Epithelial cell of proximal tubule (primary cell): ENCODE measurements at regions not wholly inside any gene's neighbourhood (a gene's known extent, or its start where the extent isn't known, plus 50 kb on each side); places are given as distances from the start of the nearest gene placed in this dataset.

Experiments
- DNase-seq: peaks from one replicate; pipeline ENCODE4 v3.0.0-alpha.2; 2011; ENCODE audit warnings: low read depth
- H3K4me3 ChIP-seq: 2 replicates; pipeline ENCODE4 v1.5.1; 2011; ENCODE audit warnings: low read depth, mild to moderate bottlenecking, low read length
- CTCF ChIP-seq: conservative IDR thresholded peaks from 2 replicates; pipeline ENCODE4 v1.5.1; 2012; ENCODE audit warnings: low read depth, mild to moderate bottlenecking, low read length

- no peak overlapping the region for H3K4me3 ChIP-seq
- no peak for TF ChIP-seq CTCF
- no peak for DNase-seq
Observed at GRCh38 chr16:75908331-75909117, 182.2 kb upstream of the CPHXL start.

DNA sequence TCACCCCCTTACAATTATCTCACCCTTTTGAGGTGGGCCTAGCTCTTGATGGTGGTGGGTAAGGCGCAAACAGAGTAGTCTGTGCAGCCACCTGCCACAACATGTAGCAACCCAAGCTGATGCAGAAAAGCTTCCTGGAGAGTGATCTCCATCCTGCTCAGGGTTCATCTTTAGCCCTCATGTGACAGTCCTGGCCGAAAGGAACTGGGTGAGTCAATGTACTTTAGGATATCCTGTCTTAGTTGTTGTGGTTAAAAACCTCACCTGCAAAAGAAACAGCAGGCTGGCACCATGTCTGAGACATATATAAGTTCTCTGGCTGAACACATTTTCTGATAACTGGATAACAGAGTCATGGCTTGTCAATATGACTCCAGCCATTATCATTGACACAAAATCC is 183.5 kb upstream of the CPHXL start:
- no peak for DNase-seq
- no peak for TF ChIP-seq CTCF
- no peak overlapping the region for H3K4me3 ChIP-seq

- no peak for TF ChIP-seq CTCF
- H3K4me3 ChIP-seq = no peak overlapping the region
- DNase-seq = no peak
Observed at GRCh38 chr16:75911896-75912295, 185.6 kb upstream of the CPHXL start.

DNA sequence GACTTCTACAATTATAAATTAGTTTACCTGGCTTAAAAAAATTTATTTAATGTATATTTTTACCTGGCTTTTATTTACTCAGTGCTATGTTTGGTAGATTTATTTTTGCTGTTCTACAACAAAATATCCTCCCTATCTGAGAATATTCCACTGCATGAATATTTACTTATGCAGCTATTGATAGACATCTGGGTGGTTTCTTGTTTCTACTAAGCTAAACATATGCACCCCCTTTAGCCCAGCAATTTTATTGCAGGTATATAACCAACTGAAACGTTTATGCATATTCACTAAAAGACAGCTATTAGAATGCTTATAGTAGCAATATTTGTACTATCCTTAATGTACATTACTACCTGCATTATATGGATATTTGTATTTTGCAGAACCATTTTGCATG is 187.7 kb upstream of the CPHXL start:
- no peak for DNase-seq

GRCh38 chr16:75916451-75916850 is 190.2 kb upstream of the CPHXL start:
- H3K4me3 ChIP-seq = no peak overlapping the region
- TF ChIP-seq CTCF = no peak
- no peak for DNase-seq

More for the DNA sequence above, 187.7 kb upstream of the CPHXL start:
- no peak overlapping the region for H3K4me3 ChIP-seq
- no peak for TF ChIP-seq CTCF

DNA sequence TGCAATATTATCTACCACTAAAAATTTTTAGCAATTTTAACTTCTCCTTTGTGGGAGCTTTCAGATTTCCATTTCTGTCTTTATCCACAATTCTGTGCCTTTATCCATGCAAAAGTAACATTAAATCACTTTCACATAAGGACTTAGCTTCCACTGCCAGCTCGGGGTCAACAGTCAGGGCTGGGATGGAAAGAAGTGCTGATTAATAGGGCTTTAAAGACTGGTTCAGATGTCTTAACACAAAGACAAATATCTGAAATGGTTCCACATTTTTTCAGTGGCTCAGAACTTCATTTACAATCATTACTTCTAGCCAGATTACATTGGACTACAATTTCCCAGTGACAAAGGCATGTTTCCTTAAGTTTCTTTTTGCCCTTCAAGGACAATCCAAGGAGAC is 191.8 kb upstream of the CPHXL start:
- DNase-seq = no peak
- no peak for TF ChIP-seq CTCF
- no peak overlapping the region for H3K4me3 ChIP-seq

DNA sequence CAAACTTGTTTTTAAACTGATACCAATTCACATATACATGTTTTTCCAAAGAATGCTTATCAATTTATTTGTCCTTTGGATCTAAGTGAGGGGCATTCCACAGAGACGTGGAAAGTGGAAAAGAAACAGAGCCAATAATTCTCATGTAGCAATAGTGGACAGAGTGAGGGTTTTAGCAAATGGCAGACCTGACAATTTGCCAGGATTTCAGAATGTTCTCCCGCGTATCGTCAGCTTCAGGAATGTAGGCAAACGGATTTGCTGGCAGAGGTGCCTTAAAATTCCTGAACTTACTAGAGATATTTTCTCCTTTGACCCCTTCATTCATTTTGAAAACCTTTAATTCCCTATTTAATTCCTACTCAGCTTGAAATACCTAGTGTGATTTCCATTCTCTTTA is 193.4 kb upstream of the CPHXL start:
- H3K4me3 ChIP-seq = no peak overlapping the region
- DNase-seq = no peak
- no peak for TF ChIP-seq CTCF
